ENCODE measurements at regions not wholly inside any gene's neighbourhood (a gene's known extent, or its start where the extent isn't known, plus 50 kb on each side); places are given as distances from the start of the nearest gene placed in this dataset.

- H3K9me3 Mint-ChIP-seq (ENCODE audit: low read depth), result peaks cover 10% of the 10 kb centered on the region
- no peaks in the 10 kb centered on the region for H3K36me3 Mint-ChIP-seq (ENCODE audit: low read depth)
- no peak overlapping the region for H3K4me3 Mint-ChIP-seq (ENCODE audit: unreplicated experiment)
- no peaks in the 10 kb centered on the region for H3K4me1 Mint-ChIP-seq (ENCODE audit: low read depth)
- TF ChIP-seq CTCF (IDR thresholded peaks at IDR 0.05), result no peak
- DNase-seq (ENCODE audit: low spot score), result no peak
- H3K27ac Mint-ChIP-seq (ENCODE audit: unreplicated experiment), result no peak overlapping the region
- peaks cover 8% of the 10 kb centered on the region for H3K27me3 Mint-ChIP-seq (ENCODE audit: low read depth)
Observed at GRCh38 chr15:27619204-27619603, 479.9 kb downstream of the OCA2 start.

- no peak overlapping the region for H3K27ac Mint-ChIP-seq (ENCODE audit: unreplicated experiment)
- peaks cover 8% of the 10 kb centered on the region for H3K27me3 Mint-ChIP-seq (ENCODE audit: low read depth)
- H3K4me1 Mint-ChIP-seq (ENCODE audit: low read depth), result no peaks in the 10 kb centered on the region
- H3K4me3 Mint-ChIP-seq (ENCODE audit: unreplicated experiment), result no peak overlapping the region
- H3K9me3 Mint-ChIP-seq (ENCODE audit: low read depth), result peaks cover 10% of the 10 kb centered on the region
- no peaks in the 10 kb centered on the region for H3K36me3 Mint-ChIP-seq (ENCODE audit: low read depth)
- TF ChIP-seq CTCF (IDR thresholded peaks at IDR 0.05), result no peak
- no peak for DNase-seq (ENCODE audit: low spot score)
Observed at GRCh38 chr15:27617013-27617412, 482.1 kb downstream of the OCA2 start.

GRCh38 chr15:27608248-27608647, 490.9 kb downstream of the OCA2 start:
- H3K4me3 Mint-ChIP-seq (ENCODE audit: unreplicated experiment), result no peak overlapping the region
- H3K9me3 Mint-ChIP-seq (ENCODE audit: low read depth), result peaks cover 9% of the 10 kb centered on the region
- H3K36me3 Mint-ChIP-seq (ENCODE audit: low read depth), result no peaks in the 10 kb centered on the region
- no peaks in the 10 kb centered on the region for H3K27me3 Mint-ChIP-seq (ENCODE audit: low read depth)
- no peak for DNase-seq (ENCODE audit: low spot score)
- no peak for TF ChIP-seq CTCF (IDR thresholded peaks at IDR 0.05)
- no peaks in the 10 kb centered on the region for H3K4me1 Mint-ChIP-seq (ENCODE audit: low read depth)
- H3K27ac Mint-ChIP-seq (ENCODE audit: unreplicated experiment), result no peak overlapping the region

GRCh38 chr15:27601239-27601960, 497.7 kb downstream of the OCA2 start:
- H3K27me3 Mint-ChIP-seq (ENCODE audit: low read depth), result no peaks in the 10 kb centered on the region
- no peaks in the 10 kb centered on the region for H3K4me1 Mint-ChIP-seq (ENCODE audit: low read depth)
- H3K4me3 Mint-ChIP-seq (ENCODE audit: unreplicated experiment), result no peak overlapping the region
- H3K9me3 Mint-ChIP-seq (ENCODE audit: low read depth), result no peaks in the 10 kb centered on the region
- no peaks in the 10 kb centered on the region for H3K36me3 Mint-ChIP-seq (ENCODE audit: low read depth)
- TF ChIP-seq CTCF (IDR thresholded peaks at IDR 0.05), result no peak
- DNase-seq (ENCODE audit: low spot score), result no peak
- no peak overlapping the region for H3K27ac Mint-ChIP-seq (ENCODE audit: unreplicated experiment)

- Mint-ChIP-seq H3K27ac (ENCODE audit: unreplicated experiment) (no peak overlapping the region), H3K27me3 (ENCODE audit: low read depth) (peaks cover 12% of the 10 kb centered on the region), H3K4me3 (ENCODE audit: unreplicated experiment) (no peak overlapping the region), H3K9me3 (ENCODE audit: low read depth) (peaks cover 5% of the 10 kb centered on the region), H3K4me1 (ENCODE audit: low read depth) (no peaks in the 10 kb centered on the region), H3K36me3 (ENCODE audit: low read depth) (no peaks in the 10 kb centered on the region)
- TF ChIP-seq CTCF (IDR thresholded peaks at IDR 0.05), result no peak
- DNase-seq (ENCODE audit: low spot score), result no peak
Observed at GRCh38 chr15:27599034-27599433, 500.1 kb downstream of the OCA2 start.

All from chondrocyte (in vitro differentiated cells).